ENCODE measurements at regions not wholly inside any gene's neighbourhood (a gene's known extent, or its start where the extent isn't known, plus 50 kb on each side); places are given as distances from the start of the nearest gene placed in this dataset.

GRCh38 chr20:16220826-16221225, 352.4 kb downstream of the KIF16B start:
- DNase-seq, result no peak

- no peak for DNase-seq
These were observed 354.1 kb downstream of the KIF16B start for GRCh38 chr20:16219182-16219581.

GRCh38 chr20:16216914-16217230, 356.4 kb downstream of the KIF16B start:
- DNase-seq, result no peak

- no peak for DNase-seq
These were observed 356.9 kb downstream of the KIF16B start for GRCh38 chr20:16216227-16216913.

GRCh38 chr20:16215041-16215440, 358.2 kb downstream of the KIF16B start:
- no peak for DNase-seq

- no peak for DNase-seq
These were observed 360.5 kb downstream of the KIF16B start for GRCh38 chr20:16212790-16213189.

- no peak for DNase-seq
These were observed 363.3 kb downstream of the KIF16B start for GRCh38 chr20:16209951-16210361.

GRCh38 chr20:16209357-16209756, 363.9 kb downstream of the KIF16B start:
- no peak for DNase-seq

GRCh38 chr20:16208443-16208842, 364.8 kb downstream of the KIF16B start:
- DNase-seq, result no peak

GRCh38 chr20:16206817-16207216, 366.4 kb downstream of the KIF16B start:
- no peak for DNase-seq

- no peak for DNase-seq
These were observed 367.7 kb downstream of the KIF16B start for GRCh38 chr20:16205507-16205906.

- DNase-seq, result no peak
These were observed 370.2 kb downstream of the KIF16B start for GRCh38 chr20:16203096-16203495.

- no peak for DNase-seq
These were observed 372.1 kb downstream of the KIF16B start for GRCh38 chr20:16201191-16201590.

GRCh38 chr20:16197696-16198095, 375.6 kb downstream of the KIF16B start:
- DNase-seq, result no peak

- no peak for DNase-seq
These were observed 377.6 kb downstream of the KIF16B start for GRCh38 chr20:16195671-16196070.

- DNase-seq, result no peak
These were observed 378.5 kb downstream of the KIF16B start for GRCh38 chr20:16194617-16195360.

GRCh38 chr20:16191496-16191895, 381.8 kb downstream of the KIF16B start:
- DNase-seq, result no peak

GRCh38 chr20:16189371-16189770, 383.9 kb downstream of the KIF16B start:
- no peak for DNase-seq

- no peak for DNase-seq
These were observed 385.2 kb downstream of the KIF16B start for GRCh38 chr20:16187956-16188616.

GRCh38 chr20:16179919-16180318, 393.3 kb downstream of the KIF16B start:
- no peak for DNase-seq

GRCh38 chr20:16179371-16179770, 393.9 kb downstream of the KIF16B start:
- DNase-seq, result no peak

GRCh38 chr20:16178546-16179135, 394.6 kb downstream of the KIF16B start:
- DNase-seq, result no peak

Data from nucleus accumbens (tissue), 56 donors.